Tibial nerve (tissue), 4 donors: ENCODE measurements at regions not wholly inside any gene's neighbourhood (a gene's known extent, or its start where the extent isn't known, plus 50 kb on each side); places are given as distances from the start of the nearest gene placed in this dataset.

Experiments used
- CTCF ChIP-seq, 5 experiments: fragments of 200-600 bp in 3 of 5; fragments of 450-650 bp in 2 of 5; sonication (generic) in 3 of 5; IDR thresholded peaks; one replicate each; pipeline ENCODE4 v1.5.1; 2016 to 2019; ENCODE audit warnings: antibody characterized with exemption in 5 of 5, mild to moderate bottlenecking in 3 of 5, moderate library complexity in 2 of 5
- EP300 ChIP-seq, 2 donors: sonication (generic); formaldehyde crosslinking; IDR thresholded peaks; one replicate each; pipeline ENCODE4 v1.6.1; 2017; ENCODE audit warnings: antibody characterized with exemption in 2 of 2, mild to moderate bottlenecking in 1 of 2
- POLR2A ChIP-seq, 2 donors: fragments of 450-650 bp; IDR thresholded peaks; one replicate each; pipeline ENCODE4 v1.6.1; 2017; ENCODE audit warnings: antibody characterized with exemption in 2 of 2, mild to moderate bottlenecking in 2 of 2, moderate library complexity in 2 of 2

DNA sequence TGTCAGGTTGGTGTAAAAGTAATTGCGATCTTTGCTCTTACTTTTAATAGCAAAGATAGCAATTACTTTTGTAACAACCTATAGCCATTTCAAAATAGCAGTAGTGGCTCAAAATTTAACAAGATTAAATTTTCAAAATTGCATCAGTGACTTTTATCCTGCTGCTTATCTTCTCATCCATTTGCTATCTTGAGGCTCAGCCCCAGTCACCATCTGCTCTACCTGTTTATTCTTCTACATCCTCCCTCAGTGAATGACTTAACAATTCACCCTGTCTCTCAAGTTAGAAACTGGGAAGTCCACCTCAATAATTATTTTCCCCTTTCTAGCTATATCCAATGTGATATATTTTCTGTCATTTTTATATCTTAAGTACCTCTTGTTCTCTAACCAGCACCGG is 148.6 kb upstream of the ZNF804A start:
- TF ChIP-seq CTCF (IDR thresholded peaks at IDR 0.05) (no peak), POLR2A (IDR thresholded peaks at IDR 0.05) (no peak), EP300 (IDR thresholded peaks at IDR 0.05) (no peak)
